Osteocyte (in vitro differentiated cells): ENCODE measurements at regions not wholly inside any gene's neighbourhood (a gene's known extent, or its start where the extent isn't known, plus 50 kb on each side); places are given as distances from the start of the nearest gene placed in this dataset.

Experiments
- DNase-seq: peaks from one replicate; pipeline ENCODE4 v3.0.0; 2021; ENCODE audit warnings: mixed read lengths; ENCODE audit not compliant: unreplicated experiment; ENCODE audit errors: extremely low spot score
- H3K27ac Mint-ChIP-seq: one replicate; pipeline ENCODE4 v1.8.0; 2021; ENCODE audit warnings: mild to moderate bottlenecking, mixed read lengths; ENCODE audit not compliant: unreplicated experiment
- H3K27me3 Mint-ChIP-seq: one replicate; pipeline ENCODE4 v1.8.0; 2021; ENCODE audit warnings: mixed read lengths; ENCODE audit not compliant: unreplicated experiment
- H3K36me3 Mint-ChIP-seq: one replicate; pipeline ENCODE4 v1.8.0; 2021; ENCODE audit warnings: mixed read lengths; ENCODE audit not compliant: unreplicated experiment
- H3K4me1 Mint-ChIP-seq: one replicate; pipeline ENCODE4 v1.8.0; 2021; ENCODE audit warnings: mixed read lengths; ENCODE audit not compliant: unreplicated experiment
- H3K4me3 Mint-ChIP-seq: one replicate; pipeline ENCODE4 v1.8.0; 2021; ENCODE audit warnings: mild to moderate bottlenecking, moderate library complexity, mixed read lengths; ENCODE audit not compliant: unreplicated experiment
- H3K9me3 Mint-ChIP-seq: one replicate; pipeline ENCODE4 v1.8.0; 2021; ENCODE audit warnings: mixed read lengths; ENCODE audit not compliant: unreplicated experiment
- TF ChIP-seq, protein P1 (sequence below): fragments of 200-600 bp; sonication (generic); IDR thresholded peaks from 2 replicates; pipeline ENCODE4 v1.5.0; 2021; ENCODE audit warnings: antibody characterized with exemption, mild to moderate bottlenecking, moderate library complexity

DNA sequence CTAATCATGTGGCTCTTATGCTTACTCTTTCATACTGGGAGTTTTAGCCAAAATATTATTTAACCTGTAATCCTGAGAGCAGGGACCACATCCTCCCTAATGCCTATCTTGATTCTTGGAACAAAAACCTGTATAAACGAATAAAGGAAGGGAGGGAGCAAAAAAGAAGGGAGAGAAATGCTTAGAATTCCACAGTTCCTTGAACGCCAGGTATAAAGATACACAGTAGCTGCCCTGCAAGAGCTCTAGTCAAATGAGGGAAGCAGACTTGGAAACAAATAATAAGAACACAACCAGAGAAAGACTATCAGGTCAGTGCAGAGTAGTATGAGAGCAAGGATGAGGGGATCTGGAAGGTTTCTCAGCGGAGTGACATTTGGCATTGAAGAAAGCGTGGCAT is 116.3 kb downstream of the SLC30A10 start:
- Mint-ChIP-seq H3K9me3 (no peaks in the 10 kb centered on the region), H3K27ac (no peak overlapping the region), H3K4me3 (no peak overlapping the region), H3K27me3 (peaks cover 48% of the 10 kb centered on the region), H3K36me3 (no peaks in the 10 kb centered on the region), H3K4me1 (no peaks in the 10 kb centered on the region)
- TF ChIP-seq, protein P1, sequence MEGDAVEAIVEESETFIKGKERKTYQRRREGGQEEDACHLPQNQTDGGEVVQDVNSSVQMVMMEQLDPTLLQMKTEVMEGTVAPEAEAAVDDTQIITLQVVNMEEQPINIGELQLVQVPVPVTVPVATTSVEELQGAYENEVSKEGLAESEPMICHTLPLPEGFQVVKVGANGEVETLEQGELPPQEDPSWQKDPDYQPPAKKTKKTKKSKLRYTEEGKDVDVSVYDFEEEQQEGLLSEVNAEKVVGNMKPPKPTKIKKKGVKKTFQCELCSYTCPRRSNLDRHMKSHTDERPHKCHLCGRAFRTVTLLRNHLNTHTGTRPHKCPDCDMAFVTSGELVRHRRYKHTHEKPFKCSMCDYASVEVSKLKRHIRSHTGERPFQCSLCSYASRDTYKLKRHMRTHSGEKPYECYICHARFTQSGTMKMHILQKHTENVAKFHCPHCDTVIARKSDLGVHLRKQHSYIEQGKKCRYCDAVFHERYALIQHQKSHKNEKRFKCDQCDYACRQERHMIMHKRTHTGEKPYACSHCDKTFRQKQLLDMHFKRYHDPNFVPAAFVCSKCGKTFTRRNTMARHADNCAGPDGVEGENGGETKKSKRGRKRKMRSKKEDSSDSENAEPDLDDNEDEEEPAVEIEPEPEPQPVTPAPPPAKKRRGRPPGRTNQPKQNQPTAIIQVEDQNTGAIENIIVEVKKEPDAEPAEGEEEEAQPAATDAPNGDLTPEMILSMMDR: no peak
- no peak for DNase-seq

DNA sequence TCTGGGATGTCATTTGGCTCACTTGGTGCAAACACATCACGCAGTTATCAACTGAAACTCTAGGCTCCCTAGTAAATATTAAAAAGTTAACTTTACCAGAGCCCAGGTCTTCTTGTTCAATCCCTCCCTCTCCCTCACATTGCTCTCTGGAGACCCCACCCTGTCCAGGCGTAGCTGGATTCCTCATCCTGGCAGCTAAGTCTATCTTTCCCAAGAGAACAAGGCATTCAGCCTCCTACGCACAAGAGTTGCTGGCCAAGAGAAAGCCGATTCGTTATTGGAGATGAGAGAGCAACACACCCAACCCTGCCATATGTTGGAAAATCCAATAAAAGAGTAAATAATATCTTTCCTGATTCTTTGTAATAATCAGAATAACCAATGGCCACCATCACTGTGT is 117.9 kb downstream of the SLC30A10 start:
- peaks cover 37% of the 10 kb centered on the region for H3K27me3 Mint-ChIP-seq
- DNase-seq: no peak
- no peaks in the 10 kb centered on the region for H3K9me3 Mint-ChIP-seq
- TF ChIP-seq, protein P1: no peak
- H3K4me1 Mint-ChIP-seq: no peaks in the 10 kb centered on the region
- H3K4me3 Mint-ChIP-seq: no peak overlapping the region
- no peak overlapping the region for H3K27ac Mint-ChIP-seq
- H3K36me3 Mint-ChIP-seq: no peaks in the 10 kb centered on the region

DNA sequence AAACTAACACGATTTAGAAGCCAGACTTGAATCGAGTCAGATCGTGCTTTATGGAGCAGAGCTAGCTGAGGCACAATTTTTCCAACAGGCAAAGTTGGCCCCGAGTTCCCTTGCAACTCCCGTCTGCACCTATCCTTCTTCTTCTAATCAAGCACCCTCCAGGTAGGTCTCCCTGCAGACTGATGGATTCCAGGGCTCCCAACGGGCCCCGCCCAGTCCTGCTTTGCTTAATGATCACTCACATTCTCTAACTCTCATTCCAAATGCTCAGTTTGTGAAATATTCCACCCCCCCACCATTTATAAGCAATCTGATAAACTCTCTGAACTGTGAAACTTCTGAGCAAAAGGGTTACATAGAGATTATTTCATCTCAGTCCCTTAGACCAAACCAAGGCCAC is 119.6 kb downstream of the SLC30A10 start:
- Mint-ChIP-seq H3K27me3 (peaks cover 20% of the 10 kb centered on the region), H3K27ac (no peak overlapping the region), H3K4me1 (no peaks in the 10 kb centered on the region), H3K36me3 (no peaks in the 10 kb centered on the region), H3K4me3 (no peak overlapping the region), H3K9me3 (no peaks in the 10 kb centered on the region)
- no peak for DNase-seq
- TF ChIP-seq, protein P1: no peak

DNA sequence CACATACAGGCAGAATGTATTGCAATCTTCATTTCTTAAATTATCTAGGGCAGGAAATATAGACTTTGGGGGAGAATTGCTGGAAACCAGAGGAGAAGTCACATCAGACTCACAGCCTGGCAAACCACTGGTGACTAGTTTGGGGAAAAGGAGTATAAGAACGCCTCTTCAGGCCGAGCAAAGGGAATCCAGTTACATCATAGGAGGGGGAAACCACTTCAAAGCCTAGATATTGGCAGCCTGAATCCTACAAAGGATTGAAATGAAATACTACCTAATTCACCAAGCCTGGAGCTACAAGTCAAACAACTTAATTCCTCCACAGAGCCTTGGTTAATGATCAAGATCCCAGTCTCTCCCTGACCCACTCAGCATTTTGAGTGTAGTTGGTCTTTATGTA is 121.7 kb downstream of the SLC30A10 start:
- no peaks in the 10 kb centered on the region for H3K9me3 Mint-ChIP-seq
- H3K27me3 Mint-ChIP-seq: peaks cover 18% of the 10 kb centered on the region
- TF ChIP-seq, protein P1: no peak
- no peaks in the 10 kb centered on the region for H3K36me3 Mint-ChIP-seq
- no peaks in the 10 kb centered on the region for H3K4me1 Mint-ChIP-seq
- no peak overlapping the region for H3K27ac Mint-ChIP-seq
- DNase-seq: no peak
- H3K4me3 Mint-ChIP-seq: no peak overlapping the region

DNA sequence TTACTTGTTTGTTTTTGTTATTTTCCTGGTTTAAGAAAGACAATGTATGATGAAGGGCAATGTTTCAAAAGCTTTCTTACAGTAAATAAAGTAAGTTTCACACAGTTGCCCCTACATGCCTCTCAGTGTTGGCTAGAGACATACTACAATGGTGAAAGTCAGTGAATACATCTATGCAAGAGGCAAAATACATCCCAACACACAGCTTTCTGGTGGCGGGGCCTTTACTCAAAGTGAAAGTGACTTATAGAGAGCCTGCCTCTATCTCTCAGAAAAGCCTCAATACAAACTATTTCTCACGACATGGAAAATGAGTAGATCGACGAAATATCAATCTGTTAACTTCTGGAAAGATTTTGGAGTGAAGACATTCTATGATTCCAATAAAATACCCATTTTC is 122.3 kb downstream of the SLC30A10 start:
- Mint-ChIP-seq H3K27me3 (peaks cover 11% of the 10 kb centered on the region), H3K27ac (no peak overlapping the region), H3K9me3 (no peaks in the 10 kb centered on the region), H3K4me1 (no peaks in the 10 kb centered on the region), H3K36me3 (no peaks in the 10 kb centered on the region), H3K4me3 (no peak overlapping the region)
- no peak for DNase-seq
- TF ChIP-seq, protein P1: no peak
